Vagina (tissue), 2 donors: ENCODE measurements at regions not wholly inside any gene's neighbourhood (a gene's known extent, or its start where the extent isn't known, plus 50 kb on each side); places are given as distances from the start of the nearest gene placed in this dataset.

Experiments used
- POLR2A ChIP-seq, 2 donors: fragments of 450-650 bp; IDR thresholded peaks; one replicate each; pipeline ENCODE4 v1.6.1; 2017; ENCODE audit warnings: antibody characterized with exemption in 2 of 2, mild to moderate bottlenecking in 2 of 2, moderate library complexity in 2 of 2
- POLR2AphosphoS5 ChIP-seq, 2 donors: sonication (generic); formaldehyde crosslinking; IDR thresholded peaks; one replicate each; pipeline ENCODE4 v1.9.0; 2017; ENCODE audit warnings: antibody characterized with exemption in 2 of 2, mild to moderate bottlenecking in 2 of 2, low read depth in 1 of 2; ENCODE audit not compliant: insufficient read depth in 1 of 2
- TF ChIP-seq, protein P1 (sequence below), 3 experiments: fragments of 450-650 bp in 2 of 3; fragments of 200-600 bp in 1 of 3; sonication (generic) in 1 of 3; IDR thresholded peaks; one replicate each; pipeline ENCODE4 v1.5.1; 2017 to 2019; ENCODE audit warnings: antibody characterized with exemption in 3 of 3, mild to moderate bottlenecking in 2 of 3, moderate library complexity in 2 of 3

DNA sequence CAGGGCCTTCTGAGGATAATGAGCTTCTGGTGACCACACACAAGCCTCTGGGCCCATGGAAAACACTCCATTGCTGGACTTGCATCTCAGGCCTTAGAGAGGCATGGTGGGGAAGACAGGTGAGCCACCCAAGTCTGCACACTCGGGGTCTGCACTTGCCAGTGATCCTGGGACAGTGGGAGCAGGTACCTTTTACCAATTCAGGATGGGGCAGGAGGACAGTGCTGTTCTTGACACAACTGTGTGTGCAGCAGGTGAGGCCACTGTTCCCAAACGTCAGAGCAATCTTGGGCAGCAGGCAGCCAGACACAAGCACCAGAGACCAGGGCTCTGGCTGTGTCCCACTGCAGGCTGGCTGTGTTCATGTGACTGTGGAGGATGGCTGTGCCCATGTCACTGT lies 221.3 kb downstream of the ERMARD start:
- TF ChIP-seq, protein P1, sequence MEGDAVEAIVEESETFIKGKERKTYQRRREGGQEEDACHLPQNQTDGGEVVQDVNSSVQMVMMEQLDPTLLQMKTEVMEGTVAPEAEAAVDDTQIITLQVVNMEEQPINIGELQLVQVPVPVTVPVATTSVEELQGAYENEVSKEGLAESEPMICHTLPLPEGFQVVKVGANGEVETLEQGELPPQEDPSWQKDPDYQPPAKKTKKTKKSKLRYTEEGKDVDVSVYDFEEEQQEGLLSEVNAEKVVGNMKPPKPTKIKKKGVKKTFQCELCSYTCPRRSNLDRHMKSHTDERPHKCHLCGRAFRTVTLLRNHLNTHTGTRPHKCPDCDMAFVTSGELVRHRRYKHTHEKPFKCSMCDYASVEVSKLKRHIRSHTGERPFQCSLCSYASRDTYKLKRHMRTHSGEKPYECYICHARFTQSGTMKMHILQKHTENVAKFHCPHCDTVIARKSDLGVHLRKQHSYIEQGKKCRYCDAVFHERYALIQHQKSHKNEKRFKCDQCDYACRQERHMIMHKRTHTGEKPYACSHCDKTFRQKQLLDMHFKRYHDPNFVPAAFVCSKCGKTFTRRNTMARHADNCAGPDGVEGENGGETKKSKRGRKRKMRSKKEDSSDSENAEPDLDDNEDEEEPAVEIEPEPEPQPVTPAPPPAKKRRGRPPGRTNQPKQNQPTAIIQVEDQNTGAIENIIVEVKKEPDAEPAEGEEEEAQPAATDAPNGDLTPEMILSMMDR (IDR thresholded peaks at IDR 0.05), result no peak
- TF ChIP-seq POLR2A (IDR thresholded peaks at IDR 0.05) (no peak), POLR2AphosphoS5 (IDR thresholded peaks at IDR 0.05; ENCODE audit: insufficient read depth in 1 of 2, low read depth in 1 of 2) (no peak)
